ENCODE measurements at regions not wholly inside any gene's neighbourhood (a gene's known extent, or its start where the extent isn't known, plus 50 kb on each side); places are given as distances from the start of the nearest gene placed in this dataset.

DNA sequence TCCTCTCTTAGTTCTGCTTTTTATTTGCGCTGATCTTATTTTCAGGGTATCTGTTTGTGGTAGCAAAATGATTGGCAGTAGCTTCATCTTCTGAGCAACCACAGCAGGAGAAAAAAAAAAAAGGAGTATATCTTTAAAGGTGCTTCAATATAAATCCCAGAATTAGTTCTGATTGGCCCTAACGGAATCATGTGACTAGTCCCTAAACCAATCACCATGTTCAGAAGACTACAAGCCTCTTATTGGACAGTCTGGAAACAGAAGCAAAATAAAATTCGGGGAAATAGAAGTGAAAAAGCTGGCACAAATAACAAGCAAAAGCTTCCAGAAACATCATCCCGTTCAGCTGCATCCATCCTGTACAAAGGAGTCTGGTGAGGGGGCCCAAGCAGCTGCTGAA, 49.9 kb upstream of the PTPRO start:
- intact Hi-C loops (cut with DNase I) = loop anchor here (10.0 kb wide), 1 partner anchor 312 kb away; no protein-coding TSS in a partner anchor
- no peak for DNase-seq (ENCODE audit: low spot score)
- no peak for ATAC-seq

All from sciatic nerve (tissue), 2 donors.